Fibroblast of lung (primary cell): ENCODE measurements at regions not wholly inside any gene's neighbourhood (a gene's known extent, or its start where the extent isn't known, plus 50 kb on each side); places are given as distances from the start of the nearest gene placed in this dataset.

Source experiments
- EZH2 ChIP-seq: IDR thresholded peaks from 2 replicates; pipeline ENCODE4 v1.5.1; 2012; ENCODE audit warnings: low read length, control low read depth, mild to moderate bottlenecking; ENCODE audit errors: missing control alignments
- TF ChIP-seq, protein P1 (sequence below), 2 donors: IDR thresholded peaks in 1 of 2; conservative IDR thresholded peaks in 1 of 2; 1 replicate in 1 of 2; 2 replicates in 1 of 2; pipeline ENCODE4 v1.5.1; 2011 to 2012; ENCODE audit warnings: low read length in 2 of 2, control low read depth in 1 of 2, inconsistent platforms in 1 of 2, low read depth in 1 of 2, mild to moderate bottlenecking in 1 of 2

GRCh38 chr1:229984992-229985612, 81.9 kb upstream of the GALNT2 start:
- TF ChIP-seq, protein P1, sequence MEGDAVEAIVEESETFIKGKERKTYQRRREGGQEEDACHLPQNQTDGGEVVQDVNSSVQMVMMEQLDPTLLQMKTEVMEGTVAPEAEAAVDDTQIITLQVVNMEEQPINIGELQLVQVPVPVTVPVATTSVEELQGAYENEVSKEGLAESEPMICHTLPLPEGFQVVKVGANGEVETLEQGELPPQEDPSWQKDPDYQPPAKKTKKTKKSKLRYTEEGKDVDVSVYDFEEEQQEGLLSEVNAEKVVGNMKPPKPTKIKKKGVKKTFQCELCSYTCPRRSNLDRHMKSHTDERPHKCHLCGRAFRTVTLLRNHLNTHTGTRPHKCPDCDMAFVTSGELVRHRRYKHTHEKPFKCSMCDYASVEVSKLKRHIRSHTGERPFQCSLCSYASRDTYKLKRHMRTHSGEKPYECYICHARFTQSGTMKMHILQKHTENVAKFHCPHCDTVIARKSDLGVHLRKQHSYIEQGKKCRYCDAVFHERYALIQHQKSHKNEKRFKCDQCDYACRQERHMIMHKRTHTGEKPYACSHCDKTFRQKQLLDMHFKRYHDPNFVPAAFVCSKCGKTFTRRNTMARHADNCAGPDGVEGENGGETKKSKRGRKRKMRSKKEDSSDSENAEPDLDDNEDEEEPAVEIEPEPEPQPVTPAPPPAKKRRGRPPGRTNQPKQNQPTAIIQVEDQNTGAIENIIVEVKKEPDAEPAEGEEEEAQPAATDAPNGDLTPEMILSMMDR (conservative IDR thresholded peaks at IDR 0.05 in 1 of 2, IDR thresholded peaks at IDR 0.05 in 1 of 2; ENCODE audit: low read depth in 1 of 2, low read length in 2 of 2), result no peak
- TF ChIP-seq EZH2, result no peak
